ENCODE measurements at regions not wholly inside any gene's neighbourhood (a gene's known extent, or its start where the extent isn't known, plus 50 kb on each side); places are given as distances from the start of the nearest gene placed in this dataset.

DNA sequence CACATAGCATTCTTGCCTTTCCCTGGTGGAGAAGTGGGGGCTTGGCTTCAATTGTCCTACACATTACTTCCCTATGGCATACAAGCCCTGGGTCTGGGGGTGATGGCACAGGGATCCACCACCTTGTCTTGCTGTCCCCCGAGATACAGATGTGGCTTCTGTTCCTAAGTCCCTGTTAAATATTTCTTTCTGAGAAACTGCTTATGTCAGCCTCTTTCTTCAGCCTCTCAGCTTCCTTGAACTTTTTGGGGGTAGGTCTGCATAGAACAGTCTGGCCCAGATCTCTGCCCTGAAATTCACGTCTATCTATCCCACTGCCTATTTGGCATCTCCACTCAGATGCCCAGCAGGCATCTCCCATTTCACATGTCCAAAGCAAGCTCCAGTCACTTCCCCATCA, 177.4 kb downstream of the SCP2D1 start:
- no peak overlapping the region for H3K4me3 ChIP-seq (ENCODE audit: low read depth, low read length)
- DNase-seq (ENCODE audit: low read depth), result no peak
- TF ChIP-seq, protein P1, sequence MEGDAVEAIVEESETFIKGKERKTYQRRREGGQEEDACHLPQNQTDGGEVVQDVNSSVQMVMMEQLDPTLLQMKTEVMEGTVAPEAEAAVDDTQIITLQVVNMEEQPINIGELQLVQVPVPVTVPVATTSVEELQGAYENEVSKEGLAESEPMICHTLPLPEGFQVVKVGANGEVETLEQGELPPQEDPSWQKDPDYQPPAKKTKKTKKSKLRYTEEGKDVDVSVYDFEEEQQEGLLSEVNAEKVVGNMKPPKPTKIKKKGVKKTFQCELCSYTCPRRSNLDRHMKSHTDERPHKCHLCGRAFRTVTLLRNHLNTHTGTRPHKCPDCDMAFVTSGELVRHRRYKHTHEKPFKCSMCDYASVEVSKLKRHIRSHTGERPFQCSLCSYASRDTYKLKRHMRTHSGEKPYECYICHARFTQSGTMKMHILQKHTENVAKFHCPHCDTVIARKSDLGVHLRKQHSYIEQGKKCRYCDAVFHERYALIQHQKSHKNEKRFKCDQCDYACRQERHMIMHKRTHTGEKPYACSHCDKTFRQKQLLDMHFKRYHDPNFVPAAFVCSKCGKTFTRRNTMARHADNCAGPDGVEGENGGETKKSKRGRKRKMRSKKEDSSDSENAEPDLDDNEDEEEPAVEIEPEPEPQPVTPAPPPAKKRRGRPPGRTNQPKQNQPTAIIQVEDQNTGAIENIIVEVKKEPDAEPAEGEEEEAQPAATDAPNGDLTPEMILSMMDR (conservative IDR thresholded peaks at IDR 0.05; ENCODE audit: low read depth, low read length), result no peak

DNA sequence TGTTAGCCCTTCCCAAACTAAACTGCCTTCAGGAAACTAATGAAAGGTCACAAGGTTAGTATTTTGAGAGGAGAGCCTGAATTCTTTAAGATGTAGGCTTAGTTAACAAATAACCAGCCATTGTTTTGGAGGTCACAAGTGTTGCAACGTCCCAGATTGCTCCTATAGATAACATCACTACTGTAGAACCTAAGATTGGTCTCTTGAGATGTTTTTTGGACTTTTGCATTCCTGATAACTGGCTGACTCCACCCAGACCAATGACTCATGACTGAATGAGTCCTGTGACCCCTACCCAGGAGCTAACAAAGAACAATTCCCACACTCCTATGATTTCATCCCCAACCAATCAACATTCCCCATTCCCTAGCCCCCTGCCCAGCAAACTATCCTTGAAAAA, 178.8 kb downstream of the SCP2D1 start:
- TF ChIP-seq, protein P1 (conservative IDR thresholded peaks at IDR 0.05; ENCODE audit: low read depth, low read length), result no peak
- no peak overlapping the region for H3K4me3 ChIP-seq (ENCODE audit: low read depth, low read length)
- no peak for DNase-seq (ENCODE audit: low read depth)

GRCh38 chr20:18995455-18995854, 181.9 kb downstream of the SCP2D1 start:
- TF ChIP-seq, protein P1 (conservative IDR thresholded peaks at IDR 0.05; ENCODE audit: low read depth, low read length), result no peak
- no peak overlapping the region for H3K4me3 ChIP-seq (ENCODE audit: low read depth, low read length)
- DNase-seq (ENCODE audit: low read depth), result no peak

GRCh38 chr20:18999086-18999485, 185.5 kb downstream of the SCP2D1 start:
- no peak for DNase-seq (ENCODE audit: low read depth)
- TF ChIP-seq, protein P1 (conservative IDR thresholded peaks at IDR 0.05; ENCODE audit: low read depth, low read length), result no peak
- no peak overlapping the region for H3K4me3 ChIP-seq (ENCODE audit: low read depth, low read length)

DNA sequence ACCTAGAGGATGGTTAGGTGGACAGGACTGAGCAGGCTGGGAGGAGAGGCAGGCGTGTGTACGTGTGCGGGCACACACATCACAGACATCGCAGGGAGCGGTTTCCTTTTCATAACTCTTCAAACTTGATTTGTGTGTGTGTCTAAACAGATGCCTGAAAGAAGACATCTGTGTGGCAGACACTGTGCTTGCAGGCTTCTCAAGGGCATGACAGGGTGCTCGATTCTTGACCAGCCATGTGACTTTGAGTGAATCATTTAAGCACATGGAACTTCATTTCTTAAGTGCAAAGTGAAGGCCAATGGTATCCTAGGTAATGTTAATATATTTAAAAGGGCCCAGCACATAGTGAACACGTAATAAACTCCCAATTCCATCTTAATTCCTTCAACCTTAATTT, 186.5 kb downstream of the SCP2D1 start:
- DNase-seq (ENCODE audit: low read depth), result no peak
- H3K4me3 ChIP-seq (ENCODE audit: low read depth, low read length), result no peak overlapping the region
- TF ChIP-seq, protein P1 (conservative IDR thresholded peaks at IDR 0.05; ENCODE audit: low read depth, low read length), result no peak

- no peak overlapping the region for H3K4me3 ChIP-seq (ENCODE audit: low read depth, low read length)
Observed at GRCh38 chr20:19001177-19001576, 187.6 kb downstream of the SCP2D1 start.

More at GRCh38 chr20:19001177-19001576, 187.6 kb downstream of the SCP2D1 start:
- TF ChIP-seq, protein P1 (conservative IDR thresholded peaks at IDR 0.05; ENCODE audit: low read depth, low read length), result no peak
- no peak for DNase-seq (ENCODE audit: low read depth)

Data from choroid plexus epithelial cell (primary cell).